GM19372 (cell line): ENCODE measurements at regions not wholly inside any gene's neighbourhood (a gene's known extent, or its start where the extent isn't known, plus 50 kb on each side); places are given as distances from the start of the nearest gene placed in this dataset.

Experiments used
- ATAC-seq: cut with Tn5 transposase; IDR thresholded peaks from one replicate; pipeline ENCODE4 v1.9.1; 2021; ENCODE audit warnings: mild to moderate bottlenecking, low read depth, moderate library complexity; ENCODE audit not compliant: unreplicated experiment

DNA sequence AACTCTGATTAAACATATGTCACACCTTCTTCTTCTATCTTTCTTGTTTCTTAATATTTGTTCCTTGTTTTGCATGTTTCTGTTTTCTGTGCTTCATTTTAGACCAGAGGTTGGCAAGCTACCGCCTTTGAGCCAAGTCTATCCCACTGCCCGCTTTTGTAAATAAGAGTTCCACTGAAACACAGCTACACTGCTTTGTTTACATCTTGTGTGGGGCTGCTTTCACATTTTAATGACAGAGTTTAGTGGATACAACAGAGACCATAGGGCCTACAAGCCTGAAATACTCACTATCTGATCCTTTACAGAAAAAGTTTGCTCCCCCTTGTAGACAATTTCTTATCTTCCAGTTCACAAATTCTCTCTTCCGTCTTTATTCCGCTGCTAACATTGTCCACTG lies 109.4 kb upstream of the SPACA1 start:
- no peak for ATAC-seq

DNA sequence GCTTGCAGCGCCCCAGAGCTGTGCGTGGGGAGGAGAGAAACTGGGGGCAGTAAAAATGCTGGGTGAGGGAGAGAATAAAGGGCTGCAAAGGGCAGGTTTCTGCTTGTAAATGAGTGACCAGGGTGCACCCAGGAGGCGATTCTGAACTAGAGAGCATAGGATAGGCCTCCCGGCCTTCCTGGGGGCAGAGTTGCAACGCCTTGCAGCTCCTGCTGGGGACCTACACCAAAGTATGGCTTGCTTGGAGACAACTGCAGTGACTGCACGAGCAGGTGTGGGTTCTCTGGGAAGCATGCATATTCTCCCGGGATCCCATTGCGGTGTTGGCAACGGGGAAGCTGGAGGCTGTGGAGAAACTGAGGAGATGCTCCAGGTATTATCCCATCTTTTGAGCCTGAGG lies 111.6 kb upstream of the SPACA1 start:
- ATAC-seq = no peak

DNA sequence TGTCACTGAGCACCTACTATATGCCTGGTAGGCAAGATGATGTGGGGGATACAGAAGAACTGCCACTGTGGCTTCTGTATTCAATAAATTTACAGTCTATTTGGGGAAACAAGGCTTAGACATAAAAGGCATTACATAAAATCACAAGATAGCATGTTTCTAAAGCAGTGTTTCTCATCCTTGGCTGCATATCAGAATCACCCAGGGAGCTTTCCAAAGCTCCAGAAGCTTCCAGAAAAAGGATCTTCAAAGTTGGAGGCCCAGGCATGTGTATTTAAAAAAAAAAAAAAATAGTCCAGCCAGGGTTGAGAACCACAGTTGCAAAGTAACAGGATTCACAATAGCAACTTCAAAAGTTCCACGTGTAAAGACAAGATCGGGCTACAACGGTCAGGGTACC lies 112.4 kb upstream of the SPACA1 start:
- no peak for ATAC-seq

DNA sequence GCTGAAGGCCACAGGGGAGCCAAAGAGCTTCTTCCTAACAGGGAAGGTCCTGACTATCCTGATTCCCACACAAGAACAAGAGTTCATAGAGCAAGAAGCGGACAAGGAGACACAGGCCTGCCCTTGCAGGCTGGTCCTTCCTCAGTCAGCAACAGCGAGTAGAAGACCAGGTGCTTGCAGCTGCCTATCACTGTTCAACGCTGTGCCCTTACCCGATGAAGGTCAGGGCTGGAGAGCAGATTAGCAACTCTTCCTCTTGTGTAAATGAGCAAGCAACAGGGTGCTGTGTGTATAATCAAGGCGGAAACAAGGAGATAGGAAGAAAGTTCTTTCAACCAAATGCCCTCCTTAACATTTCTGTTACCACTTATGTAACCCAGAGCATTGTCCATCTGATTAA lies 115.3 kb upstream of the SPACA1 start:
- ATAC-seq = no peak

DNA sequence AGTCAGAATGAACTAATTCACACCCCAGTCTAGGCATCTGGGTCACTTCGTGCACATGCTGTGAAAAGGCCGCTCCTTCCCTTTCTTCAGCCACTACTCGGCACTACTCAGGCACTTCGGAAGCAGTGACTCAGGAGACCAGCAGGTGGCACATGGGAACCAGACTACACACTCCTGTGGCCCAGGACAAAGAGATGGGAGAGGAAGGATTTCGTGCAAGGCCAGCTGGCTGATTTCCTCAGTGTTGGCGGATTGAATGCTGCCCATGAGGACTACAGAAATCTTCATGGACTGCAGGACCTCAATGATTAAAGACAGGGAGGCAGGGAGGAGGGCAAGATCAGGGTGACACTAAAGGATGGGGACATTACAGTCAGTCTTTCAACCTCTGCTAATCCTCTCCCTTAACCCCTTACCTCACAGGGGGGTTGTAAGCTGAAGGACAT lies 117.8 kb upstream of the SPACA1 start:
- ATAC-seq = peak; percentile 56

DNA sequence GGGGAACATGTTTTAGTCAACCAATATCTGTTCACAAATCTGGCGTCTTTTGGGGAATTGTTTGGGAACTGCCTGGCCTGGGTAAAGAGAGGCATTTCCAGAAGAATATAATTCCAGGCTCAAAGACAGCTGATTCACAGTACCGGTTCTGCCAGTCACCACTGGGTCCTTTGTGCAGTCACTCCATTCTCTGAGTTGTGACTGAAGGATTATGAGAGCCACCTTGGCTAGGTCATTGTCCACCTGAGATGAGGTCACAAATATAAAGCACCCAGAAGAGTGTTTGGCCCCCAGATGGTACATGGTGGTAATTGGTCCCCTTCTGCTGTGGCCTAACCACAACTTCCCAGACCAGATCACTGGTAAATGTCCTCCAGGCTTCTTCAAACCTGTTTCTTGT lies 121.0 kb upstream of the SPACA1 start:
- ATAC-seq = no peak

DNA sequence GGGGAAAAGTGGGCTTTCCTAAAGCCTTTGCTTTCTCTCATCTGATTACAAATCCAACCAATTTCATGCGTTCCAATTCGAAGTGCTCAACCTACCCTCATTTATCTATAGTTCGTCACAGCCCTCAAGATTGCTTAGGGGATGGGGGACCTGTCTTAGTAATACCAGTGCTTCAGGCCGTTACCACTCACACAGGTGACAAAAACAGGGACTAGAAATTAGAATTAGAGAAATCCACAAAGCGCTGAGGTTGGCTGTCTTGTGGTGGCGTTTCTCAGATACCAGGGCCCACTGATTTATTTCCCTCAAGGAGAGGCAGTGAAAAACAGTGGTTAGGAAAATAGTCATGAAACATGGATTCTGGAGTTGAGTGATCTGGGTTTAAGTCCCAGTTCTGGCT lies 121.6 kb upstream of the SPACA1 start:
- no peak for ATAC-seq

DNA sequence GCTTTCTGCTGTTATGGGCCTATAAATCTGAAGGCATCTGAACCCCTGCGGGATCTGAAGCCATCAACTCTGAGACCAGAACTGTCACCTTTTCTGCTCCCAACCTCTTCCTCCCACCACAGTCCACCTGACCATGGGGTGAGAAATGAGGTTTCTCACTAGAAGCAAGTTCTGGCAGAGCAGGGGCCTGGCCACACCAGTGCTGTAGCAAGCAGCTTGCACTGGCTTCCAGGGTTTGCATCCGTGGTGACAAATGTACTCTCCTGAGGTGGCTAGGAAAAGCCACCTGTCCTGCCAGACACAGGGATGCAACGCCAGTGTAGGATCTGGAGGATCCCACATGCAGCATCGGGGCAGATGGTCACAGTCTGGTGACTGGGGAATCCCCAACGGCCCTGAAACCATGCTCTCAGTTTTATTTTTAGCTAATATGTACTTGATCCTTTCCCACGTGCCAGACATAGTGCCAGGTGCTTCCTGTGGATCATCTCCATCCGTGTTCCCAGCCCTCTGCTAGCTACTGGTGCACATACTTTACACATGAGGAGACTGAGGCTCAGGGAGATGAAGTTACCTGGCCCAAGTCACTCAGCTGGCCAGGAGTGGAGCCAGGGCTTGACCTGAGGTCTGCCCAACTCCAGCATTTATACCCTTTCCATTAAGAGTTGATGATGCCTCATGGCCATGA lies 122.1 kb upstream of the SPACA1 start:
- peak; percentile 52 for ATAC-seq

DNA sequence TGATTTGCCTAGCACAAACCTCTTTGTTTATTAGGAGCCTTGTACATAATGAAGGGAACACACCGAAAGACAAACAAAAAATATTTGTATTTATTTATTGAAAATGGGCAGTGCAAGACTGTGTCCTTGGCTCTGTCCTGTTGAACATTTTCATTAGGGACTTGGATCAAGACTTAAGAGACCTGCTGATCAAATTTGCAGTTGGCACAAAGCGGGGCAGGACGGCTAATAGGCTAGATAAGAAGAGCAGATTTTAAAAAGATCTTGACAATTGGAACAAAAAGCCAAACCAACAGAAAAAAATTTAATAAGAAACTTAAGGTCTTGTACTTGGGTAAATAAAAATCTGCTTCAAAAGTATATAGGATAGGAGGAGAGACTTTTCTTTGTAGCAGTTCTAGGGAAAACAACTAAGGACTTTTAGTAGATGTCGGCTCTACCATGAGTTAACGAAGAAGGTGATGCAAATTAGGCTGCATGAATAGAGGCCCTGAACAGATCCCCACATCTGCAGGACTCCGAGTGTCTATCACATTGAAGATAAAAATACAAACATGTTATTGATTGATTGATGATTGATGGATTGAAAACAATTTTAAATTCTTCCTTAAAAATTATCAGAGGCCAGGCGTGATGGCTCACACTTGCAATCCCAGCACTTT lies 124.1 kb upstream of the SPACA1 start:
- ATAC-seq = no peak

DNA sequence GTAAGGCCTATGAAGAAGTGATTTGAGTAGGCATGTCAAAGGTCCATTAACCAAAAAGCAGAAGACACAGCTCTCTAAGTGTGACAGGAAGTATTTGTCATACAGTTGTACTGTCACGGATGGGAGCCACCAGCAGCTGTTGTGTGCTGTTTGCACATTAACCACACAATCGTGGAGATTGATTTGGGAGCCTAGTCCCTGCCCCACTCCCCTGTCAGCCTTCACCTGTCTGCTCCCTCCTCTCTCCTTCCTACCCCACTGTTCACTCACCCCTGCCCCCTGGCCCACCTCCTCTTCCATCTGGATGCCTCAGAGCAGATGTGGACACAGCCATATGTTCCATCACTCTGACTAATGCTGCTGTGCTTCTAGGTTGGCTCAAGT lies 124.7 kb upstream of the SPACA1 start:
- peak; percentile 60 for ATAC-seq

DNA sequence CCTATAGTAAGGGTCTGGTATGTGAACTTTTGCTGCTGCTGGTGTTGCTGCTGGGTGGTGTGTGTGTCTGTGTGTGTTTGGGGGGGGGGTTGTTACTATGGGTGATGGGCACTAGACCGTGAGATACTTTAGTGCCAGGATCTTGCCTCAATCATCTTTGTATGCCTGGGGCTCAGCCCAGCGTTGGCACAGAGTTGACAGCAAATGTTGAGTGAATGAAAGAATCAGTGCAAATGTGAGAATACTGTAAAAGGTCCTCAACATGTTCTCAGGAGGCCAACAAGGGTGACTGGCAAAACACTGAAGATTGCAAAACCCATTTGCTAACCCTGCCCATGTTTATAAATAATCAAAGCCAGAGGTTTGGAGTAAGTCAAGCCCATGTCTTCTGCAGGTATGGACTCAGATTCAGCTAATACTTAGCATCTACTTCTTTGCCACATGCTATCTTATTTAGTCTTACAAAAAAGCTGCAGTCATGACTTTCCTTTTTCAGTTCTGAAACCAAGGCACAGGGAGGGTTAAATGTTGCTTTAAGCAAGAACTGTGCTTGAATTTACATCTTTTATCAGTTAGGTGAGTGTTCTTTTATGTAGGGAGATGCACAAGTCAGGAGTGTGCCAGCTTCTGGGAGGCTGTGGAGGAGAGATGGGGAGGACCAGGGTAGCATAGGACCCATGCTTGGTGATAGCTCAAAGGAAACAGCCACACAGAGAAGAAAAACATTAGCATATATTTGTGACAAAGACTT lies 125.3 kb upstream of the SPACA1 start:
- peak; percentile 10 for ATAC-seq

DNA sequence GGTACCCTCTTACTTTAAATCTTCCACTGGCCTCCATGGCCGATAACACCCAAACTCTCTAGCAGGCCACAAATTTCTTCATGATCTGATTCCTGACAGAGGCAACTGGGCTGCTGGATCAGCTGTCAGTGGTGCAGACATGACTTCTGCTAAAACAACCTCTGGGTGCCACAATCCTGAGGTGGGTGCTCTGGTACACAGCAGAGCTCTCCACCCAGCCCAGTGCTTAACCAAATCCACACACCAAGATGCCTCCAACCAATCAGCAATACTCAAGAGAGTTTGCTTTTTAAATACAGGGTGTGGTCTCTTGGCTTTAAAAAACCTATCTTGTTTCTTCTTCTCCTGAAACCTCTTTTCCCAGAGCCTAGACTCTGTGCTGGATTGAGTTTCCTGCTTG lies 126.6 kb upstream of the SPACA1 start:
- no peak for ATAC-seq

DNA sequence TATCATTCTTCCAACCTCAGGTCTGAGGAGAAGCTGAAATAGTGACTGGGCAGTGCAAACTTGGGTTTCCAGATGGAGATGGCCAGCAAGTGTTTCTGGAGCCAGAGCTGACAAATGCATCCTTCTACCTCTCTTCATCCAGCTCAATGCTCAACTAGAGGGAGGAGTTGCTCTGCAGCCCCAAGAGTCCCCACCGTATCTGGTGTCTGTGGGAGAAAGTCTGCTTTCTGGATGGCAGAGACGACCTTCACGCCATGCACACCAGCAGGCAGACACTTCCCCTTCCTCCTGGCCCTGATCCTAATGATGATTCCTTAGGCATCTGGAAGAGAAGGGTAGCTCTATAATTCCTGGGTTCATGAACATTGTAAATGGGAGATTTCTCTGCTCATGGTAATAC lies 127.4 kb upstream of the SPACA1 start:
- ATAC-seq = no peak

DNA sequence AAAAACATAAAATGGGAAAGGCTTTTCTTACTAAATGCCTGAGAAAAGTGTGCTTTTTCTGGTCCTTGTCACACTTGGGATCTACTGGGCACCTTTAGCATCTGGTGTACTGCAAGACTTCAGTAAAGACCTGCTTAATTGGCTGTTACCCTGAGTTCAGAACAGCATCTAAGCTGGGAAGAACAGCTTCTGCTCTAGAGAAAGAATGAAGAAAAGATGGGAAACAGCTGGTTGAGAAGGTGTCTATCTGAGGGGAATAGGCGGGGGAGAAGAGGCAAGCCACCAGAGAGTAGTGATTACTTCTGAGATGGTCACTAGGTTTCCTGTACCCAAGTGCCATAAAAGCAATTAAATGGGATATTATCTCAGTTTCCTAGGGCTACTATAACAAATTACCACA lies 128.2 kb upstream of the SPACA1 start:
- no peak for ATAC-seq

DNA sequence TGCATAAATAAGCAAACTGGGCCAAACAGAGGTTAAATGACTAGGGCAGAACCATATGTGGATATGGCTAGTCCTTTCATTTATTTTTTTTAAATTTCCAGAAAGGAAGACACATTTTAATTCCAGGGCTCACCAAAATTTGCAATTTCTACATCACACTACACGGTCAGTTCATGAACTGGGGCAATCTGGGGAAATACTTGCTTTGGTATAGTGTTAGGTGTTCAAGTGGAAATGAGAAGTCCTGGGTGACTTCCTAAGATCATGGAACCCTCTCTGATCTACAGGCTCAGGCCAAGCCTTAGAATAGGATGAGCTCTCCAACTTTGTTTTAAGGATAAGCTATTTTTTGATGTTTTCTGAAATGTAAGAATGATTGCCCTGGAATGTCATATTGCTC lies 128.6 kb upstream of the SPACA1 start:
- no peak for ATAC-seq

DNA sequence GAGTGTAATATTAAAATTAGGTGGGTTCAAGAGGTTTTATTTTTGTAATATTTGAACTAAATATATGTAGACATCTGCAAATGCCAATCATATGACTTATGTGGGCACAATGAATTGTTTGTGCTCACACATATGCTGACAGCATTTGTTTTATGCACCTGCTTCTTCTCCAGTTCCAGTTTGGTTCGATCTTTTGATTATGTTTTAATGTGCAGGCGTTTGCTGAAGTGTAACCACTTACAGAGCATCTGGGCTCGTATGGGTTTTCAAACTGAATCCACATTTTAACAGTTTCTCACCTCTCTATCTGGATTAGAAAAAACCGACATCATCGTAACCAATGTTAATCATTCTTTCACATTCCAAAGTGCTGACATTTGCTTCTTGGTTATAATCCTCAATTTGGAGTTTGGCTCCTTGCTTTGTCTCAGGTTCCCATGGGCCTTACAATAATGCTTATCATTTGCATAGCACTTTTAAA lies 129.1 kb upstream of the SPACA1 start:
- ATAC-seq = no peak

DNA sequence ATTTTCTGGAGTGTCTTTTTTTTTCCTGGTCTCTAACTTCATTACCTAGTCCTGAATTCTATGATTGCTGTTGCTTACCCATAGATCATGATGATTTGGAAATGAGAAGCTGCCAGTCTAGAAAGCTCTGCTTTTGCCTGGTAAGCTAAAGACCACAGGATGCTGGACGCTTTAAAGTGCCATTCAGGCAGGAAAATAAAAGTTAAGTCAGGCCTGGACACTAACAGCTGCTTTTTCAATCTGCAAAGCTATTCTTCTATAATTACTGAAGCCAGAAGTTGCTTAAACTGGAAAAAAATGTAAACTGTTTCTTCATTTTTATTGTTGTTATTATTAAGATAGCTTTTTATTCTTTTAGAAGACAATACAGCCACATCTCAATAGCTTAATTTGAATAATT lies 129.8 kb upstream of the SPACA1 start:
- ATAC-seq = no peak

DNA sequence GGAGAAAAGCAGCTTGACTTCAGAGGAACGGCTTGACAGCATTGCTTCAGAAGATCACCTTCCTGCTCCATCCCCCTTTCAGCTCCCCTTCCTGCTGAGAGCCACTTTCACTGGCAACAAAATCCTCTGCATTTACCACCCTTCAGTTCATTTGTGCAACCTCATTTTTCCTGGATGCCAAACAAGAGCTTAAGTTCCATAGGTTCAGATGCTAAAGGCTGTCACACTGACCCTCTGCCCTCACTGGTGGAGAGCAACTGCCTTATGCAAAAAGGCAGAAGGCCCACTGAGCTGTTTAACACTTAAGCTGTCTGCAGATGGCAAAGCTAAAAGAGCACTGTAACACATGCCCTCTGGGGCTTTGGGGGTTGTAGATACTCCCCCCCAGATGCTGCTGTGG lies 131.2 kb upstream of the SPACA1 start:
- ATAC-seq = no peak

DNA sequence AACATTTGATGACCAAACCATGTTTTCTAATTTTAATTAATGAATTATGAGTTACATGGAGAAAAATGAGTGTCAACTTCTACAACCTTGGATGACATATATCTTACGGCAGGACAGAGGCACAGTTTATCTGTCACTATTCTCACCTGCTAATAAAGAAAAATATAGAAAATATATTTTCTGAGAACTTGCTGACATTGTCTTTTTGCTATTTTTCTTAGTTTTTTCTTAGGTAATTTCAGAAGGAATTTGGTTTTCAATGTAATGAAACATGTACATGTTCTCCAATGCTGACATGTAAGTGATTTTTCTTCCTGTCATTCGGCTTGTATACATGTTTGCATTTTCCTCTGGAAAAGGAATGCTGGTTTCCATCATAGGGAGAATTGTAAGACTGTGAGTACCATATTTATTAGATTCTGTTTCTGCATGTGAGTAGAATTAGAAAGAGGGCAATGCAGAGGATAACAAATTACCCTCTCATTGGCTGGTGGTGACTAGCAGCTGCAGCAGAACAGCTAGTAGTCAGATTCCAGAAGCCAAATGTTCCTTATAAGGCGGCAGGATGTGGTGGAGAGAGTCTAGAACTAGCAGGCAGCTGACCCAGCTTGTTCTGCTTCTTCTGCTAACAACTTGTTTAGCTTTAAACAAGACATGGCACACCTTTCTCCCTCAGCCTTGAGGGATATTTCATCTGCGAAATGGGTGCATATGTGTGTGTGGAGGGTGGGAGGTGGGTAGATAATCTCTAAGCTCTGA lies 132.8 kb upstream of the SPACA1 start:
- no peak for ATAC-seq

DNA sequence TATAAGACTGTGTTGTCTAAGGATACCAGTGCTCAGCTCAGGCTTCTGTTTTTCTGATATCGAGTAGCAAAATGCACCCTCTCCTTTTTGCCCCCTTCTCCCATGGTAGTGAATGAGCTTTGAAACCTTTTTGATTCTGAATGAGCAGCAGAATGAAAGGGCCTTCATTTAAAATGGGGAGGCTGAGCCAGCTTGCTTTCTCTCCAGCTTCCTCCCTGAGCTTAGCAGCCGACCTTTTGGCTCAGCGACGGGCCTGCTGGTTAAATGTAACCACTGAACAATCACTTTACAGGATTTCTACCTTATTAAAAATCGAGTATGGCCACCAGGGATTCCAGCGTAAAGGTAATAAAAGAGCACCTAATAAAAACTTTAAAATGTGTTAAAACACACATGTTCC lies 133.7 kb upstream of the SPACA1 start:
- ATAC-seq = no peak

DNA sequence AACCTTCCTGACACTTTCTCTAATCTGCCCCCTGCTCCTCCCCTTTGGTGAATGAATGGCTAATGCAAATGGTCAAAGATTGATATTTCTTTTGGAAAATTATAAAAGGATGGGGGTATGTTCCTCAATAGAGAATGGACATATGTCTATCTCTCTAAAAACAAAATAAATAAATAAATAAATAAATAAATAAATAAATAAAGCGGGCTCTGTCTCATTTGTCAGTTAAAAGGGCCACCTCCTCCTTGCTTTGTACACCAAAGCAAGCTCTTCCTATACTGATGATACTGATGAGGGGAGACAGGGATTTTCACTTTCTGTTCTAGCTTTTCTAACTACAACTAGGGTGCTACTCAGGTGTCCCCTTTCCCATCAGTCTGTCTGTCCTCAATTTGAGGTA lies 135.5 kb upstream of the SPACA1 start:
- ATAC-seq = no peak
